ENCODE measurements at regions not wholly inside any gene's neighbourhood (a gene's known extent, or its start where the extent isn't known, plus 50 kb on each side); places are given as distances from the start of the nearest gene placed in this dataset.

- in situ Hi-C loops (cut with HindIII; ENCODE audit: low pct_unique_long_range_greater_than_20kb, low sequenced_read_pairs), result no loop called here
- TF ChIP-seq POLR2AphosphoS5 (IDR thresholded peaks at IDR 0.05; ENCODE audit: low read depth, low read length) (no peak), TCF7L2 (IDR thresholded peaks at IDR 0.05; ENCODE audit: low read depth, low read length) (no peak), REST (IDR thresholded peaks at IDR 0.05; ENCODE audit: insufficient read depth in 1 of 2, low read depth in 2 of 2, low read length in 1 of 2) (no peak), SIN3A (IDR thresholded peaks at IDR 0.05; ENCODE audit: borderline replicate concordance, insufficient read depth, low read depth, low read length) (no peak), CTCF (IDR thresholded peaks at IDR 0.05) (no peak)
- Histone ChIP-seq H3K4me3 (ENCODE audit: low read depth in 2 of 2, low read length in 2 of 2) (no peak overlapping the region), H3K27me3 (ENCODE audit: control insufficient read depth, insufficient read depth, low read length) (no peaks in the 10 kb centered on the region), H3K4me1 (ENCODE audit: control insufficient read depth, insufficient read depth, low read length) (no peaks in the 10 kb centered on the region), H3K36me3 (ENCODE audit: control insufficient read depth, insufficient read depth, low read length) (no peaks in the 10 kb centered on the region), H3K27ac (ENCODE audit: low read length) (no peak overlapping the region), H3K9me3 (ENCODE audit: control insufficient read depth, insufficient read depth, low read depth, low read length) (no peaks in the 10 kb centered on the region)
- ChIA-PET POLR2A (no interaction called here), CTCF (no interaction called here)
- DNase-seq (ENCODE audit: low read depth, low spot score) (no peak), ATAC-seq (no peak)
- intact Hi-C loops (cut with micrococcal nuclease; ENCODE audit: unreplicated experiment), result no loop called here
- BruUV-seq (replicated peaks), result no TSS peak
These were observed 143.2 kb upstream of the RND3 start for GRCh38 chr2:150630587-150631235.

GRCh38 chr2:150627526-150627925 is 140.1 kb upstream of the RND3 start:
- ATAC-seq (no peak), DNase-seq (ENCODE audit: low read depth, low spot score) (no peak)
- no TSS peak for BruUV-seq (replicated peaks)
- H3K36me3 ChIP-seq (ENCODE audit: control insufficient read depth, insufficient read depth, low read length), result no peaks in the 10 kb centered on the region
- intact Hi-C loops (cut with micrococcal nuclease; ENCODE audit: unreplicated experiment), result no loop called here
- no peak overlapping the region for H3K27ac ChIP-seq (ENCODE audit: low read length)
- in situ Hi-C loops (cut with HindIII; ENCODE audit: low pct_unique_long_range_greater_than_20kb, low sequenced_read_pairs), result no loop called here
- POLR2A ChIA-PET, result no interaction called here
- TF ChIP-seq POLR2AphosphoS5 (IDR thresholded peaks at IDR 0.05; ENCODE audit: low read depth, low read length) (no peak), CTCF (IDR thresholded peaks at IDR 0.05) (no peak), TCF7L2 (IDR thresholded peaks at IDR 0.05; ENCODE audit: low read depth, low read length) (no peak), REST (IDR thresholded peaks at IDR 0.05; ENCODE audit: insufficient read depth in 1 of 2, low read depth in 2 of 2, low read length in 1 of 2) (no peak), SIN3A (IDR thresholded peaks at IDR 0.05; ENCODE audit: borderline replicate concordance, insufficient read depth, low read depth, low read length) (no peak)
- H3K4me3 ChIP-seq (ENCODE audit: low read depth in 2 of 2, low read length in 2 of 2), result no peak overlapping the region
- no peaks in the 10 kb centered on the region for H3K9me3 ChIP-seq (ENCODE audit: control insufficient read depth, insufficient read depth, low read depth, low read length)
- H3K4me1 ChIP-seq (ENCODE audit: control insufficient read depth, insufficient read depth, low read length), result no peaks in the 10 kb centered on the region
- CTCF ChIA-PET, result no interaction called here
- no peaks in the 10 kb centered on the region for H3K27me3 ChIP-seq (ENCODE audit: control insufficient read depth, insufficient read depth, low read length)
